Naive B cell (primary cell): ENCODE measurements at regions not wholly inside any gene's neighbourhood (a gene's known extent, or its start where the extent isn't known, plus 50 kb on each side); places are given as distances from the start of the nearest gene placed in this dataset.

ENCODE experiments used
- ATAC-seq, 2 donors: fragments of 150-1000 bp; cut with Tn5 transposase; 2 replicates each; pipeline ENCODE4 v1.10.0; 2021; ENCODE audit warnings: low read depth in 2 of 2, mild to moderate bottlenecking in 2 of 2, moderate library complexity in 2 of 2
- DNase-seq: peaks from one replicate; pipeline ENCODE4 v3.0.0; 2022
- H3K27ac Mint-ChIP-seq, 6 donors: one replicate each; pipeline ENCODE4 v1.8.0; 2020 to 2022; ENCODE audit warnings: mild to moderate bottlenecking in 6 of 6, mixed read lengths in 6 of 6, moderate library complexity in 5 of 6, inconsistent platforms in 2 of 6
- H3K27me3 Mint-ChIP-seq, 3 donors: one replicate each; pipeline ENCODE4 v1.8.0; 2021 to 2022; ENCODE audit warnings: mixed read lengths in 3 of 3, mild to moderate bottlenecking in 1 of 3
- H3K36me3 Mint-ChIP-seq, 2 donors: one replicate each; pipeline ENCODE4 v1.8.0; 2020 to 2022; ENCODE audit warnings: mixed read lengths in 2 of 2, inconsistent platforms in 1 of 2, mild to moderate bottlenecking in 1 of 2
- H3K4me1 Mint-ChIP-seq, 3 donors: one replicate each; pipeline ENCODE4 v1.8.0; 2020 to 2022; ENCODE audit warnings: mixed read lengths in 3 of 3, inconsistent platforms in 1 of 3, mild to moderate bottlenecking in 1 of 3, moderate library complexity in 1 of 3
- H3K4me3 Mint-ChIP-seq, 8 donors: one replicate each; pipeline ENCODE4 v1.8.0; 2020 to 2022; ENCODE audit warnings: mild to moderate bottlenecking in 8 of 8, mixed read lengths in 8 of 8, moderate library complexity in 8 of 8, inconsistent platforms in 2 of 8
- H3K9me3 Mint-ChIP-seq, 7 donors: one replicate each; pipeline ENCODE4 v1.8.0; 2020 to 2022; ENCODE audit warnings: mixed read lengths in 7 of 7, mild to moderate bottlenecking in 5 of 7, inconsistent platforms in 2 of 7, moderate library complexity in 1 of 7

DNA sequence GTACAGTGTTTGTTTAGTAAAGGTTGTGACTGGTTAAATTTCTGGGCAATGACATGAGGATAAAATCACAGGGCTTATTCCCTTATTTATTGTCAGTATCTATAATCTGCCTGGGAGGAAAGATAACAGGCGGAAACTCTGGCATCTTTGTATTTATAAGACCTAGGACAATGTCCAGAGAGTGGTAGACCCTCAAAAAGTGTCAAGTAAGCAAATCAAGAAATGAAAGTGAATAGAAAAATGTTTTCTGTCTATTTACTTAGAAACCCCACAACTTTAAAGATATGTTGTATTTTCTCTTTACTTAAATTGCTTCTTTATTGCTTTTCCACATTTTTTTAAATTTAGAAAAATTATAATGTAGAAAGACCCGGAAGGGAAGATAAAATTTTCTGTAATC is 544.6 kb downstream of the EDEM1 start:
- Mint-ChIP-seq H3K4me3 (no peak overlapping the region), H3K4me1 (no peaks in the 10 kb centered on the region), H3K27me3 (no peaks in the 10 kb centered on the region), H3K27ac (no peak overlapping the region), H3K36me3 (no peaks in the 10 kb centered on the region), H3K9me3 (no peaks in the 10 kb centered on the region)
- ATAC-seq, result no peak
- DNase-seq, result no peak

DNA sequence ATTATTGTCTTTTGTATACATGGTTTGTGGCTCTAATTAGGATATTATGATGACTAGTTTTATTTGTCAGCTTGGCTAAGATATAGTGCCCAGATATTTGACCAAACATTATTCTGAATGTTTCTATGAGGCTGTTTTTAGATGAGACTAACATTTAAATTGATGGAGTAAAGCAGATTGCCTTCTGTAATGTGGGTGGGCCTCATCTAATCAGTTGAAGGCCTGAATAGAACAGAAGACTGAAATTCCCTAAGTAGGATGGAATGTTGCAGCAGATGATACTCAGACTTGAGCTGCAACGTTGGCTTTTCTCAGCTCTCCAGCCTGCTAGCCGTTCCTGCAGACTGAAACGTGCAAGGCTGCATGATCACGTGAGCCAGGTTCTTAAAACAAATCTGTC is 546.5 kb downstream of the EDEM1 start:
- Mint-ChIP-seq H3K27ac (no peak overlapping the region), H3K4me3 (no peak overlapping the region), H3K27me3 (no peaks in the 10 kb centered on the region)

DNA sequence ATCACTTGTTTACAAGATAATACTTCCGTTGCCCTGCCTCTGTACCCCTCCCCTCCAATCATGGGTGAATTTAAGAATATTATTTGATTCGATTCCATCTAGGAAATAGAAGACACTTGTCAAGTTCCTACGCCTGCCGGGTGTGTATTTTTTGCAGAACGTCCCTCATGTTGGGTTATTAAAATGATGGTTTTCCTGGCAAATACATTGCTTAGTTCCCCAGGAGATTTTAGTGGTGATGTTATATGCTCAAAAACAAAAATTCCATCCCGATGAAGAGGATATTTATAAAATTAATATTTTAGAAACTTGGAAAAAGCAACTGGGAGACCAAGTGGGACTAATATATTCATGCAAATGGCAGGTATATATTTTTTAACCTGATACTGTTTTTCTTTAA is 548.4 kb downstream of the EDEM1 start:
- H3K27me3 Mint-ChIP-seq, result no peaks in the 10 kb centered on the region
- no peak overlapping the region for H3K4me3 Mint-ChIP-seq
- H3K36me3 Mint-ChIP-seq, result no peaks in the 10 kb centered on the region
- no peak overlapping the region for H3K27ac Mint-ChIP-seq
- DNase-seq (no peak), ATAC-seq (no peak)
- peaks cover 0 to 4% (median 0%) of the 10 kb centered on the region in 7 donors for H3K9me3 Mint-ChIP-seq
- no peaks in the 10 kb centered on the region for H3K4me1 Mint-ChIP-seq

More for the DNA sequence above, 546.5 kb downstream of the EDEM1 start:
- no peaks in the 10 kb centered on the region for H3K36me3 Mint-ChIP-seq
- no peaks in the 10 kb centered on the region for H3K4me1 Mint-ChIP-seq
- peaks cover 0 to 1% (median 0%) of the 10 kb centered on the region in 7 donors for H3K9me3 Mint-ChIP-seq
- ATAC-seq (no peak), DNase-seq (no peak)

DNA sequence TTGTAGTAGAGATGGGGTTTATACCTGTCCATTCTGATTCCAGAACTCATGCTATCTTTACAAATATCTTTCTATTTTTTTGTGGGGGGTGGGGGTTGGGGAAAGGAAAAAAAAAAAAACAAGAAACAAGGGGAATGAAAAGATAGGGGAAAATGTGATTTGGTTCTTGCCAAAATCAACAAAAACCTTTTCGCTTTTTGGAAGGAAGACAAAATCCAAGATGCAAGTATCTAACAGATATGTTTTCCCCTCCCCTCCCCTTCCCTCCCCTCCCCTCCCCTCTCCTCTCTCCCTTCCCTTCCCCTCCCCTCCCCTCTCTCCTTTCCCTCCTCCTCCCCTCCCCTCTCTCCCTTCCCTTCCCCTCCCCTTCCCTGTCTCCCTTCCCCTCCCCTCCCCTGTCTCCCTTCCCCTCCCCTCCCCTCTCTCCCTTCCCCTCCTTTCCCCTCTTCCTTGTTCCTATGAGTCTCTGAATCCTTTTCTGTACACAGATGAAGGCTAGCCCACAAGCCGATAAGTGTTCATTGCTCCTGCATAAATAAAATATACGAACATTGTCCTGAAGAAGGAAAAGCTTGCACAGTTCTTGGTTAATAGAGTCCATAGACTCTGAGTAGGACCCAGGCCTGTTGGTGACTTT is 551.9 kb downstream of the EDEM1 start:
- Mint-ChIP-seq H3K4me1 (no peaks in the 10 kb centered on the region), H3K4me3 (no peak overlapping the region), H3K27ac (no peak overlapping the region), H3K36me3 (no peaks in the 10 kb centered on the region), H3K9me3 (peaks cover 0 to 4% (median 1%) of the 10 kb centered on the region in 7 donors), H3K27me3 (no peaks in the 10 kb centered on the region)
- no peak for DNase-seq
- no peak for ATAC-seq

DNA sequence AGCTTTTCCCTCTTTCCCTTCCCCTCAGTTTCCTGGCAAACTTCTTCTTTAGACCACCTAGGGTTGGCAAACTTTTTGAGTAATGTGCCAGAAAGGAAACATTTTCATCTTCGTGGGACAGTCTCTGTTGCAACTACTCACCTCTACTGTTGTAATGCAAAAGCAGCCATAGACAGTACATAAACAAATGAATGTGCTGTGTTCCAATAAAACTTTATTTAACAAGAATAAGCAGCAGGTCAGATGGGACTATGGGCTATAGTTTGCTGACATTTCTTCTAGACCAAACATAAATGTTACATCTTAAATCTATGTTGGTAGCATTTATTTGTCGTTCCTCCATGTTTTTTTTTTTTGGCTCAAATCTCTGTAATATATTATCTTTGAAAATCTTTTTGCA is 552.4 kb downstream of the EDEM1 start:
- no peaks in the 10 kb centered on the region for H3K27me3 Mint-ChIP-seq
- H3K4me3 Mint-ChIP-seq, result no peak overlapping the region

DNA sequence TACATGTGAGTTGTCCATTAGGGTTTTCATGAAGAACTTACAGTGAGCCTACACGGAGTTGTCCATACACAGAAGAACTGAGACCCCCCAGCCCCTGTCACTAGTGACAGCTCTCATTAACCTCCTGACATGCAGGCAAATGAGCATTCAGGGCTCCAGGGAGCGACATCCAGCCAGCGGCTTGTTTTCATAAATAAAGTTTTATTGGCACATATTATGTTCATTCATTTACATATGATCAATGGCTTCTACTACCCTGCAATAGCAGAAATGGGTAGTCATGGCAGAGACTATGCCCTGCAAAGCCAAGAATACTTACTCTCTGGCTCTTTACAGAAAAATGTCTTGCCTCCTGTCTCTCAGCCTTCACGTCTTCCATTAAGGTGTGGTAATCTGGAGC is 553.5 kb downstream of the EDEM1 start:
- no peaks in the 10 kb centered on the region for H3K27me3 Mint-ChIP-seq
- peaks cover 0 to 4% (median 1%) of the 10 kb centered on the region in 7 donors for H3K9me3 Mint-ChIP-seq
- H3K36me3 Mint-ChIP-seq, result no peaks in the 10 kb centered on the region
- H3K27ac Mint-ChIP-seq, result no peak overlapping the region
- no peak for ATAC-seq
- DNase-seq, result no peak
- no peaks in the 10 kb centered on the region for H3K4me1 Mint-ChIP-seq
- H3K4me3 Mint-ChIP-seq, result no peak overlapping the region

More for the DNA sequence above, 552.4 kb downstream of the EDEM1 start:
- Mint-ChIP-seq H3K9me3 (peaks cover 0 to 4% (median 1%) of the 10 kb centered on the region in 7 donors), H3K4me1 (no peaks in the 10 kb centered on the region), H3K27ac (no peak overlapping the region), H3K36me3 (no peaks in the 10 kb centered on the region)
- no peak for ATAC-seq
- DNase-seq, result no peak

DNA sequence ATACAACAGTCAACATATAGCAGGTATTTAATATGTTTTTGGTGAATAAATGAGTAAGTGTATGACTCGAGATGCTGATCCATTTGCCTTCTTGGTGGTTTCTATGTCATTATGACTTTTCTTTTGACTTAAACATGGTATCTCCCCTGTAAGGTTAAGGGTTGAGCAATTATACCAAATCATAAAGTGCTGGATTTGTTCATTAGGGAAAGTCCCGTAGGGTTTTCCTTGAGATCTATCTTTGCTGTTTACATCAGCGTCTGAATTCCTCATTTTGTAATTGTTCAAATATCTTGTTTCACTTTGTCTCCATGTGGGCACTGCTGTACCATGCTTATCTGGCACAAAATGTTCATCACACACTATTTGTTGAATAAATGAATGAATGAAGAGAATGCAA is 562.6 kb downstream of the EDEM1 start:
- Mint-ChIP-seq H3K4me1 (no peaks in the 10 kb centered on the region), H3K4me3 (no peak overlapping the region), H3K9me3 (peaks cover 0 to 2% (median 0%) of the 10 kb centered on the region in 7 donors), H3K27me3 (peaks cover 0 to 7% (median 7%) of the 10 kb centered on the region in 3 donors), H3K36me3 (no peaks in the 10 kb centered on the region), H3K27ac (no peak overlapping the region)
- no peak for ATAC-seq
- DNase-seq, result no peak

DNA sequence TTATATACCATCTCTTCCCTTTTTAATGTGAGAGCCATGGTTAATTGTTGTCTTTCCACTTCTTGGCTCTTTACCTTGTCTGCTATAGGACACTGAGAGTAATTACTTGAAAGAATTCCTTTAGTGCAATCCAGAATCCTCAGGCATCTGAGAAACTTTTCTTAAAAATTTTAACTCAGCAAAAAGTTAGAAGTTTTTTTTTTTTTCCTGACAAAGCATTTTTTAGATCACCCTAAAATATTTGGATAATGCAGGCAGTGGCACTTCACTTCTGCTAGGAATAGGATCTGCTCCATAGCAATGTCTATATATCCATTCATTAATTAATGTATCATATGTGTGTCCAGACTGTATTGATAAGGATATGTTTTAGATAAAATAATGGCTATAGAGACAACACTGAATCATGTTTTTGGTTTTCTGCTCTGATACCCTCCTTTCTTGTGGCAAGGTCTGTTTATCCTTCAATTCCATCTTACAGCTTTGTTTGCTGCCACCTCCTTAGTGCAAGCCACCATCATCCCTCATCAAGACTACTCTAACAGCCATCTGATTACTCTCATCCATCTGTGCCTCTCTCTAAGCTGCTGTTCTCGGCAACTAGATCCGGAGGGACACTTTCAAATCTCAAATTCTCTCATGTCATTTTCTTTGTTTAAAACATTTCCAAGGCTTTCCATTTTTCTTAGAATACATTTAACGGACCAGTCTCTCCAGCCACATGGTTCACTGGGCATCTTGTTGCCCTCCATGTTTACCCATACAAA is 563.5 kb downstream of the EDEM1 start:
- DNase-seq (no peak), ATAC-seq (no peak)
- Mint-ChIP-seq H3K4me3 (peak overlapping the region in 1 of 8 donors; percentile 57), H3K36me3 (no peaks in the 10 kb centered on the region), H3K27me3 (peaks cover 0 to 7% (median 7%) of the 10 kb centered on the region in 3 donors), H3K4me1 (no peaks in the 10 kb centered on the region), H3K9me3 (peaks cover 0 to 2% (median 0%) of the 10 kb centered on the region in 7 donors), H3K27ac (no peak overlapping the region)

DNA sequence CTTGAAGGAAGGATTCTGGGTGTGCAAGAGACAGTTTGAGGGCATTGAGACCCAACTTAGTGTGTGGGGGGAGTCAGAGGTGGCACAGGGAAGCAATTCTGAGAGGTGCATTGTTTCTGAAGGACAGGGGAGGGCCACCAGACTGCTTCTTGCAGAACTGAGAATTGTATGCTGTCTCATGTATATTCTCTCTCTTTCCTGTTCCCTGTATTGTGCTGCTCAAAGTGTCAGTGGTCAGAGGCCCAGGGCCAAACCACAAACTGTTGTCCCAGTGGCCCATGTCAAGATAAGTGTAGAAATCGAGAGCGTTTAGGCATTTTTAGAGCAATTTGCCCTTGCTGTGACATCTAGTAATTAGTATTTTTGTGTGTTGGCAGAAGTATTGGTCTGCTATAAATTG is 567.1 kb downstream of the EDEM1 start:
- DNase-seq (no peak), ATAC-seq (no peak)
- Mint-ChIP-seq H3K36me3 (no peaks in the 10 kb centered on the region), H3K27me3 (peaks cover 0 to 13% (median 7%) of the 10 kb centered on the region in 3 donors), H3K27ac (no peak overlapping the region), H3K4me3 (no peak overlapping the region), H3K9me3 (peaks cover 0 to 2% (median 0%) of the 10 kb centered on the region in 7 donors), H3K4me1 (no peaks in the 10 kb centered on the region)

DNA sequence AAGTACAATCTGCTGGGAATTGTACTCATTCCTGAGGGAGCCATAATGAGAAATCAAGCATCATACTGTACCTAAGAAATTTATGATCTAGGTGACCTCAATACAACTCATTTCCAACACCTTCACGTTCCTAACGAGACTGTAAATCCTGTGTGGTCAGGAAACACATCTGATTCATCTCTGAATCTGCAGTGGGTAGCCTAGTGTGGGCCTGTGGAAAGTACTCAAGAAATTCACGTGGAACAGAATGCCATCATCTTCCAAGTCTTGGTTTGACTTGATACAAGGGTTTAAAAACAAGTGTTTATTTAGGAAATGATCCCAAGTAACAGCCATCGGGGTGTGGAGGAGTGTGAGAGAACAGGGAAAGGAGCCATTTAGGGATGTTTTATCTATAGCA is 568.9 kb downstream of the EDEM1 start:
- H3K4me1 Mint-ChIP-seq, result no peaks in the 10 kb centered on the region
- H3K27me3 Mint-ChIP-seq, result peaks cover 0 to 10% (median 7%) of the 10 kb centered on the region in 3 donors
- H3K36me3 Mint-ChIP-seq, result no peaks in the 10 kb centered on the region
- no peak for DNase-seq
- peaks cover 0 to 2% (median 0%) of the 10 kb centered on the region in 7 donors for H3K9me3 Mint-ChIP-seq
- no peak overlapping the region for H3K4me3 Mint-ChIP-seq
- no peak for ATAC-seq
- no peak overlapping the region for H3K27ac Mint-ChIP-seq

DNA sequence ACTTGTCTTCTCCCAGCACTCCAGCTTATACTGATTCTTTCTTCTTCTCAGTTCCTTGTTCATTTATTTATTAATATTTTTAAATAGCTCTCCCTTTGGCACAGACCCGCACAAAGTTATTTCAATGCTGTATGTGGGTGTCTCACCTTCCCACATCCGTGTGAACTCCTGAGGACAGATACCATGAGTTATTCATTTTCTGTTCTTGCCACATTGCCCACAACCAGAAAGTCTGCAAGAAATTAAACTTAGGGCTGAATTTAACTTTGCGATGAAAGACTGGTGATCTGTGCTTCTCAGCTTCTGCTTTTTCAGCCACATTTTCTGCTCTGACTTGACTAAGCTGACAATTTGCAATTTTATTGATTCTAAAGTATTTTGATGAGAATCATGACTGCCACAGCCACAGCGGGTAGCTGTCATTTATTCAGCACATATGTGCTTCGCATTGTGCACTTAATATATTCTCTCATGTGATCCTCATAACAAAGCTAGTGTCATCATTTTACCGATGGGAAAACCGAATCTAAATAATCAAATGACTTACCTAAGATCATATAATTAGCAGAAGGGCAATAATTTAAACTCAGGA is 569.8 kb downstream of the EDEM1 start:
- no peak overlapping the region for H3K4me3 Mint-ChIP-seq

DNA sequence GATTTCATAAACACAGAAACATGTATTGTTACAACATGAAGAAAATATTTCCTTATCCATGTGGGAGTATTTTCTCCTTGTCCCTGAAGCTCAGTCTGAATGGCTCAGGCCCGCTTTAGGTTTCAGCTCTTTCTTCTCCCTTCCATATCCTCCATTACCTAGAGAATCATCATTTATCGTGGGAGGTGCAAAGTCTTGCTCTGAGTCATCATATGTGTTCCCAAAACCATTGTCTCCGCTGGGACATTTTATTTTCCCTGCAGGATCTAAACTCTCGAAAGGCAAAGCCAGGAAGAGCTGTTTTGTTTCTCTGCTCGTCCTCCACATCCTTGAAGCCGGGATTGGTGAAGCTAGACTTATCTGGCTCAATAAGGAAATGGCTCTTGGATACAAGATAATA is 571.2 kb downstream of the EDEM1 start:
- no peaks in the 10 kb centered on the region for H3K36me3 Mint-ChIP-seq
- H3K4me3 Mint-ChIP-seq, result no peak overlapping the region
- H3K27me3 Mint-ChIP-seq, result peaks cover 0 to 8% (median 7%) of the 10 kb centered on the region in 3 donors
- no peaks in the 10 kb centered on the region for H3K9me3 Mint-ChIP-seq
- DNase-seq (no peak), ATAC-seq (no peak)
- no peak overlapping the region for H3K27ac Mint-ChIP-seq
- H3K4me1 Mint-ChIP-seq, result no peaks in the 10 kb centered on the region

More for the DNA sequence above, 569.8 kb downstream of the EDEM1 start:
- DNase-seq (no peak), ATAC-seq (no peak)
- peaks cover 0 to 11% (median 7%) of the 10 kb centered on the region in 3 donors for H3K27me3 Mint-ChIP-seq
- H3K9me3 Mint-ChIP-seq, result peaks cover 0 to 2% (median 0%) of the 10 kb centered on the region in 7 donors
- no peak overlapping the region for H3K27ac Mint-ChIP-seq
- H3K36me3 Mint-ChIP-seq, result no peaks in the 10 kb centered on the region
- H3K4me1 Mint-ChIP-seq, result no peaks in the 10 kb centered on the region

DNA sequence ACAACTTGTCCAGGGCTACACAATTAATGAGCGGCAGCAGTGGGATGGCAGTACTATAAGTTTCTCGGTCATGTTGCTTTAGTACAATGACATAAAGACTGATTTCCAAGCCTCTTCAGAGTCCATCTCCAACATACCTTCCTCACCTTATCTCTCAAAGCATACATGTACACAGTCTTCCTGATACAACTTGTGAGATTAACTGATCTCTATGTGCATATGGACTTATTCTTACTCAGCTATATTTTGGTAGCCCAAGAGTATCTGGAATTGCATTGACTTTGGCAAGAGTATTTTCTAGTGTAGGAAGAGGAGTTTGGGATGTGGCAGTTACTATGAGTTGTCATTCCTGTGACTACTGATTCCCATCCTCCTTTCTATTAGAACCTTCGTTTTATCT is 575.0 kb downstream of the EDEM1 start:
- no peak for DNase-seq
- Mint-ChIP-seq H3K4me1 (no peaks in the 10 kb centered on the region), H3K27me3 (peaks cover 0 to 8% (median 0%) of the 10 kb centered on the region in 3 donors), H3K9me3 (no peaks in the 10 kb centered on the region), H3K36me3 (no peaks in the 10 kb centered on the region), H3K4me3 (no peak overlapping the region), H3K27ac (no peak overlapping the region)
- no peak for ATAC-seq

DNA sequence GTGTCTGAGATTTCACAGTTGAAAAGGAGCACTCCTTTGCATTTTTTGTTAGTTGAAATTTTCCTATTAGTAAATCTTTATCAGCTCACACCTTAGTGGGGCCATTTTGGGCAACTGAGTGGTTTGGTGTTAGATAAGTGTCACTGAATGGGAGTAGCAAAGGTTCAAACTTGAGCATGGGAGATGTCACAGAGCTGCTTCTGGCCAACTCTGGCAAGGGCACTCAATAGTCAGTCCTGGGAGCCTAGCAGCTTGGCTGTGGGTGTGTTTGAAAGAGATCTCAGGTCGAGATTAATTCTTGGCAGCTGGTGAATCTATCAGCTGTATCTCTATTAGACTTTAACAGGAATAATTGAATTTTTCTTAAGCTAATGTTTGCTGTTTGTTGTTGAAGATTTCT is 579.3 kb downstream of the EDEM1 start:
- ATAC-seq (no peak), DNase-seq (no peak)
- H3K27me3 Mint-ChIP-seq, result no peaks in the 10 kb centered on the region
- no peak overlapping the region for H3K4me3 Mint-ChIP-seq
- no peak overlapping the region for H3K27ac Mint-ChIP-seq
- H3K36me3 Mint-ChIP-seq, result no peaks in the 10 kb centered on the region
- peaks cover 0 to 5% (median 0%) of the 10 kb centered on the region in 3 donors for H3K4me1 Mint-ChIP-seq
- no peaks in the 10 kb centered on the region for H3K9me3 Mint-ChIP-seq
